ENCODE measurements at regions not wholly inside any gene's neighbourhood (a gene's known extent, or its start where the extent isn't known, plus 50 kb on each side); places are given as distances from the start of the nearest gene placed in this dataset.

DNA sequence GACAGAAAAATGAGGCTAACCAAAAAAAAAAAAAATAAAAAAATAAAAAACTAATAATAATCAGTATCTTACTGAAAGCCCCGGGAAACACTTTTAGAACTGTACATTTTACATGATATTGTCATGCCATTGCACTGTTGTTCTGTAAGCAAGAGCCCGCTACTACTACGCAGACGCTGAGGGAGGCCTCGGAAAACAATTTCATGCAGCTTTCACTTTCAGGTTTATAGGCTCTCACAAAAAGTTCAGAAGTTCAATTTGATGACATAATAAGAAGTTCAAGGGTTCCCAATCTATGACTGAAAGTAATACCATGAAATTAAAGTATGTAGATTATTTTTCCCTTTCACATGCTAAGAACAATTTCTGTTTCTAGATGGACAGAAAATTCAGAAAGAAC lies 318.3 kb upstream of the ITGA1 start:
- Histone ChIP-seq H3K79me2 (ENCODE audit: low read length) (no peaks in the 10 kb centered on the region), H3K4me3 (ENCODE audit: low read length) (no peak overlapping the region), H3K36me3 (ENCODE audit: low read depth, low read length) (no peaks in the 10 kb centered on the region), H3K4me2 (ENCODE audit: low read length) (no peak overlapping the region), H3K27ac (ENCODE audit: low read length) (no peak overlapping the region), H3K9ac (ENCODE audit: low read length) (no peak overlapping the region), H3K27me3 (ENCODE audit: low read length) (no peaks in the 10 kb centered on the region), H3K9me3 (ENCODE audit: low read length) (no peaks in the 10 kb centered on the region), H4K20me1 (ENCODE audit: low read length) (no peaks in the 10 kb centered on the region), H3F3A (ENCODE audit: low read length, unreplicated experiment) (no peaks in the 10 kb centered on the region), H2AFZ (ENCODE audit: low read length) (no peak overlapping the region), H3K4me1 (ENCODE audit: insufficient read depth, low read length) (no peaks in the 10 kb centered on the region), H3K9me2 (replicated peaks; ENCODE audit: low read length) (no peaks in the 10 kb centered on the region)
- TF ChIP-seq, protein P1, sequence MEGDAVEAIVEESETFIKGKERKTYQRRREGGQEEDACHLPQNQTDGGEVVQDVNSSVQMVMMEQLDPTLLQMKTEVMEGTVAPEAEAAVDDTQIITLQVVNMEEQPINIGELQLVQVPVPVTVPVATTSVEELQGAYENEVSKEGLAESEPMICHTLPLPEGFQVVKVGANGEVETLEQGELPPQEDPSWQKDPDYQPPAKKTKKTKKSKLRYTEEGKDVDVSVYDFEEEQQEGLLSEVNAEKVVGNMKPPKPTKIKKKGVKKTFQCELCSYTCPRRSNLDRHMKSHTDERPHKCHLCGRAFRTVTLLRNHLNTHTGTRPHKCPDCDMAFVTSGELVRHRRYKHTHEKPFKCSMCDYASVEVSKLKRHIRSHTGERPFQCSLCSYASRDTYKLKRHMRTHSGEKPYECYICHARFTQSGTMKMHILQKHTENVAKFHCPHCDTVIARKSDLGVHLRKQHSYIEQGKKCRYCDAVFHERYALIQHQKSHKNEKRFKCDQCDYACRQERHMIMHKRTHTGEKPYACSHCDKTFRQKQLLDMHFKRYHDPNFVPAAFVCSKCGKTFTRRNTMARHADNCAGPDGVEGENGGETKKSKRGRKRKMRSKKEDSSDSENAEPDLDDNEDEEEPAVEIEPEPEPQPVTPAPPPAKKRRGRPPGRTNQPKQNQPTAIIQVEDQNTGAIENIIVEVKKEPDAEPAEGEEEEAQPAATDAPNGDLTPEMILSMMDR (conservative IDR thresholded peaks at IDR 0.05; ENCODE audit: low read depth, low read length), result no peak
- no peak for TF ChIP-seq EZH2phosphoT487 (IDR thresholded peaks at IDR 0.05; ENCODE audit: borderline replicate concordance, low read length)
- no peak for TF ChIP-seq EZH2 (IDR thresholded peaks at IDR 0.05; ENCODE audit: low read length, unreplicated experiment)
- no TSS peak for BruUV-seq (replicated peaks)
- no peak for DNase-seq
- ChIA-PET CTCF (no interaction called here), POLR2A (ENCODE audit: unreplicated experiment) (no interaction called here)
- no peak for ATAC-seq
- intact Hi-C loops (cut with micrococcal nuclease), result no loop called here

DNA sequence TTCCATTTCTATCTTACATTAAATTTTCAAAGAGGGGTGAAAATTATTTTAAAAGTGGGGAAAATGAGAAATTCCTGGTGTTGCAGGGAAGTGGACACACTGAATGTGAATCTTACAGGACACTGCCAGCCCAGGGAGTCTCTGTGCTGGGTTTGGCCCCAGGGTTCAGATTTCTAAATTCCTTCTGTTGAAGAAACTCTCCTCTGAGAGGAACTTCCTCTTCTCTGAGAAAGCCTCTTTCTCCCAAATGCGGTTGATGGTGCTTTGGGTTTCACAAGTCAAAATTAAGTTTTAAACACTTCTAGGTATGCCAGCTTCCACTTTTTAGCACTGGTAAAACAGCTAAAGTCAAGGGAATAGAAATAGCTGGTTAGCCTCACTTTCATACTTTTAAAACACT lies 317.9 kb upstream of the ITGA1 start:
- TF ChIP-seq EZH2 (IDR thresholded peaks at IDR 0.05; ENCODE audit: low read length, unreplicated experiment), result no peak
- TF ChIP-seq, protein P1 (conservative IDR thresholded peaks at IDR 0.05; ENCODE audit: low read depth, low read length), result no peak
- no peak for TF ChIP-seq EZH2phosphoT487 (IDR thresholded peaks at IDR 0.05; ENCODE audit: borderline replicate concordance, low read length)
- no peak for DNase-seq
- Histone ChIP-seq H3K27ac (ENCODE audit: low read length) (no peak overlapping the region), H2AFZ (ENCODE audit: low read length) (no peak overlapping the region), H3K9me3 (ENCODE audit: low read length) (no peaks in the 10 kb centered on the region), H3K79me2 (ENCODE audit: low read length) (no peaks in the 10 kb centered on the region), H3K4me1 (ENCODE audit: insufficient read depth, low read length) (no peaks in the 10 kb centered on the region), H3F3A (ENCODE audit: low read length, unreplicated experiment) (no peaks in the 10 kb centered on the region), H3K4me3 (ENCODE audit: low read length) (no peak overlapping the region), H3K27me3 (ENCODE audit: low read length) (no peaks in the 10 kb centered on the region), H3K4me2 (ENCODE audit: low read length) (no peak overlapping the region), H3K36me3 (ENCODE audit: low read depth, low read length) (no peaks in the 10 kb centered on the region), H3K9ac (ENCODE audit: low read length) (no peak overlapping the region), H4K20me1 (ENCODE audit: low read length) (no peaks in the 10 kb centered on the region), H3K9me2 (replicated peaks; ENCODE audit: low read length) (no peaks in the 10 kb centered on the region)
- ChIA-PET POLR2A (ENCODE audit: unreplicated experiment) (no interaction called here), CTCF (no interaction called here)
- intact Hi-C loops (cut with micrococcal nuclease), result no loop called here
- no peak for ATAC-seq
- no TSS peak for BruUV-seq (replicated peaks)

DNA sequence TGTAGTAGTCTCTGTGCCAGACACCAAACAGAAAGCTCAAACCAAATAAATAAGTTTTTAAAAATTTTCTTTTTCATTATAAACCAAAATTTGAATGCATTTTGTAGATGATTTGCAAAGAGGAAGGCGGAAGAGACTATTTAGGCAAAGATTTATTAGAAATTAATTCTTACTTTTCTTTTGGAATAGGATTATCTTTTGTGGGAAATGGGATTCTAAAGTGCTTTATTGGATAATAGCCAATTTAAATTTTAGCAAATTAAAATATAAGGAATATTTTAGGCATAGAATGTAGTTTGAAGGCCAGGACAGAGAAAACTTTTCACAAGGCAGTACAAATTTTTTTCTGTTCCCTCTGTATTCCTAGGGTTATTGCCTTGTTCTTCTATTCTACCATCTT lies 311.4 kb upstream of the ITGA1 start:
- Histone ChIP-seq H3K4me3 (ENCODE audit: low read length) (no peak overlapping the region), H2AFZ (ENCODE audit: low read length) (no peak overlapping the region), H3K9ac (ENCODE audit: low read length) (no peak overlapping the region), H3K36me3 (ENCODE audit: low read depth, low read length) (no peaks in the 10 kb centered on the region), H3K27me3 (ENCODE audit: low read length) (no peaks in the 10 kb centered on the region), H3K27ac (ENCODE audit: low read length) (no peak overlapping the region), H4K20me1 (ENCODE audit: low read length) (no peaks in the 10 kb centered on the region), H3K9me2 (replicated peaks; ENCODE audit: low read length) (no peaks in the 10 kb centered on the region), H3K79me2 (ENCODE audit: low read length) (no peaks in the 10 kb centered on the region), H3F3A (ENCODE audit: low read length, unreplicated experiment) (no peaks in the 10 kb centered on the region), H3K4me1 (ENCODE audit: insufficient read depth, low read length) (no peaks in the 10 kb centered on the region), H3K9me3 (ENCODE audit: low read length) (no peaks in the 10 kb centered on the region), H3K4me2 (ENCODE audit: low read length) (no peak overlapping the region)
- ATAC-seq (no peak), DNase-seq (no peak)
- BruUV-seq (replicated peaks), result no TSS peak
- intact Hi-C loops (cut with micrococcal nuclease), result no loop called here
- ChIA-PET POLR2A (ENCODE audit: unreplicated experiment) (no interaction called here), CTCF (no interaction called here)
- TF ChIP-seq EZH2phosphoT487 (IDR thresholded peaks at IDR 0.05; ENCODE audit: borderline replicate concordance, low read length), result no peak
- TF ChIP-seq, protein P1 (conservative IDR thresholded peaks at IDR 0.05; ENCODE audit: low read depth, low read length), result no peak
- no peak for TF ChIP-seq EZH2 (IDR thresholded peaks at IDR 0.05; ENCODE audit: low read length, unreplicated experiment)

Measured in PC-3 (cell line).